HCT116 (cell line): ENCODE measurements at regions not wholly inside any gene's neighbourhood (a gene's known extent, or its start where the extent isn't known, plus 50 kb on each side); places are given as distances from the start of the nearest gene placed in this dataset.
"Not testable (repeated sequence)": the region's sequence is repeated elsewhere in the genome, so short reads cannot be mapped to it uniquely, and the experiment has no call there.

Experiments used
- ATF3 ChIP-seq: IDR thresholded peaks from 2 replicates; pipeline ENCODE4 v1.6.1; 2012
- CEBPB ChIP-seq: IDR thresholded peaks from 2 replicates; pipeline ENCODE4 v1.6.1; 2012; ENCODE audit warnings: low read depth
- CTCF ChIP-seq, 3 experiments: fragments of 200-600 bp in 1 of 3; sonication (generic) in 1 of 3; IDR thresholded peaks in 2 of 3; conservative IDR thresholded peaks in 1 of 3; 2 replicates each; pipeline ENCODE4 v1.5.1; 2012 to 2017; ENCODE audit warnings: low read depth in 2 of 3, low read length in 2 of 3, antibody characterized with exemption in 1 of 3, borderline replicate concordance in 1 of 3, control low read depth in 1 of 3, mild to moderate bottlenecking in 1 of 3, mixed read lengths in 1 of 3, mixed run types in 1 of 3, moderate library complexity in 1 of 3; ENCODE audit not compliant: insufficient read depth in 1 of 3
- EZH2 ChIP-seq: fragments of 200-600 bp; sonication (generic); IDR thresholded peaks from 2 replicates; pipeline ENCODE4 v1.6.1; 2017; ENCODE audit warnings: antibody characterized with exemption, mixed run types
- EZH2phosphoT487 ChIP-seq: fragments of 200-600 bp; IDR thresholded peaks from 2 replicates; pipeline ENCODE4 v1.6.1; 2018; ENCODE audit warnings: antibody characterized with exemption, borderline replicate concordance
- MAX ChIP-seq: IDR thresholded peaks from 2 replicates; pipeline ENCODE4 v1.6.1; 2012
- POLR2A ChIP-seq: IDR thresholded peaks from 2 replicates; pipeline ENCODE4 v1.7.0; 2011; ENCODE audit warnings: borderline replicate concordance; ENCODE audit not compliant: insufficient read depth, insufficient read length; ENCODE audit errors: extremely low read depth
- POLR2AphosphoS5 ChIP-seq: IDR thresholded peaks from 2 replicates; pipeline ENCODE4 v1.6.1; 2011; ENCODE audit warnings: mild to moderate bottlenecking, low read depth, low read length, moderate library complexity
- RAD21 ChIP-seq: IDR thresholded peaks from 2 replicates; pipeline ENCODE4 v1.6.1; 2012; ENCODE audit warnings: low read depth, mild to moderate bottlenecking
- REST ChIP-seq: IDR thresholded peaks from 2 replicates; pipeline ENCODE4 v1.6.1; 2012; ENCODE audit warnings: low read depth
- SIN3A ChIP-seq: IDR thresholded peaks from 2 replicates; pipeline ENCODE4 v1.6.1; 2012; ENCODE audit warnings: low read depth
- SP1 ChIP-seq: IDR thresholded peaks from 2 replicates; pipeline ENCODE4 v1.6.1; 2012; ENCODE audit warnings: low read depth
- YY1 ChIP-seq: IDR thresholded peaks from 2 replicates; pipeline ENCODE4 v1.6.1; 2011; ENCODE audit warnings: low read length, low read depth, moderate library complexity, mild to moderate bottlenecking; ENCODE audit not compliant: insufficient replicate concordance; ENCODE audit errors: extremely low read depth
- ZNF274 ChIP-seq: fragments of 200-500 bp; sonication (Bioruptor generic); IDR thresholded peaks from 2 replicates; pipeline ENCODE4 v1.6.1; 2014; ENCODE audit warnings: mild to moderate bottlenecking, low read depth, low read length, inconsistent platforms

GRCh38 chr13:44149231-44149630, 224.4 kb upstream of the SERP2 start:
- TF ChIP-seq MAX; EZH2phosphoT487; POLR2AphosphoS5; EZH2; CTCF (IDR thresholded peaks at IDR 0.05 in 2 of 3, conservative IDR thresholded peaks at IDR 0.05 in 1 of 3; ENCODE audit: borderline replicate concordance in 1 of 3, insufficient read depth in 1 of 3, low read depth in 2 of 3, low read length in 2 of 3); POLR2A; SIN3A; RAD21; CEBPB; YY1; ZNF274; REST; ATF3; SP1: not testable (repeated sequence)
